A549 (cell line): ENCODE measurements at regions not wholly inside any gene's neighbourhood (a gene's known extent, or its start where the extent isn't known, plus 50 kb on each side); places are given as distances from the start of the nearest gene placed in this dataset.

Experiments used
- ATAC-seq, 2 experiments: fragments of 200-7000 bp in 1 of 2; fragments of >200 bp in 1 of 2; cut with Nextera tagmentation in 1 of 2; cut with Tn5 transposase in 1 of 2; 3 replicates each; pipeline versions ENCODE4 v1.8.0 to v1.9.1; 2018 to 2020; ENCODE audit warnings: mild to moderate bottlenecking in 1 of 2, moderate library complexity in 1 of 2
- CTCF ChIA-PET: fragments of 300-600 bp; sonication (Branson Sonifier 250); formaldehyde crosslinking; extraction: SDS; loops from one replicate; lab custom pipeline; 2021; ENCODE audit warnings: antibody characterized with exemption, inconsistent platforms; lab: Yijun Ruan, JAX
- POLR2A ChIA-PET: fragments of 350-600 bp; formaldehyde crosslinking; extraction: SDS; loops from one replicate; lab custom pipeline; 2021; ENCODE audit warnings: antibody characterized with exemption, inconsistent platforms; lab: Yijun Ruan, JAX
- DNase-seq, 2 experiments: peaks; one replicate each; pipeline versions ENCODE4 v3.0.0 to v3.0.0-alpha.2; 2011 to 2016; ENCODE audit warnings: low read depth in 1 of 2, low spot score in 1 of 2
- FAIRE-seq: peaks from 2 replicates; lab custom pipeline; 2011; peaks lifted over from hg19 to GRCh38; lab: Jason Lieb, UNC
- H3K27ac ChIP-seq, 2 experiments: fragments of >200 bp; sonication (Bioruptor Twin); formaldehyde crosslinking; 3 replicates each; pipeline ENCODE4 v1.5.1; 2016 to 2017
- H3K4me1 ChIP-seq: fragments of >200 bp; sonication (Bioruptor Twin); formaldehyde crosslinking; 3 replicates; pipeline ENCODE4 v1.6.1; 2016
- H3K4me2 ChIP-seq: fragments of >200 bp; sonication (Bioruptor Twin); formaldehyde crosslinking; 3 replicates; pipeline ENCODE4 v1.6.1; 2016
- H3K4me3 ChIP-seq: fragments of >200 bp; sonication (Bioruptor Twin); formaldehyde crosslinking; 3 replicates; pipeline ENCODE4 v1.5.1; 2016
- H3K9me3 ChIP-seq: fragments of >200 bp; sonication (Bioruptor Twin); formaldehyde crosslinking; 3 replicates; pipeline ENCODE4 v1.6.1; 2016
- ATOH8 ChIP-seq: fragments of 250-450 bp; sonication (Bioruptor Pico); IDR thresholded peaks from 2 replicates; pipeline ENCODE4 v1.5.0; 2020; ENCODE audit warnings: low read depth, mild to moderate bottlenecking, moderate library complexity
- CBX2 ChIP-seq: fragments of 200-600 bp; sonication (generic); IDR thresholded peaks from 2 replicates; pipeline ENCODE4 v1.6.1; 2016; ENCODE audit warnings: low read depth, mild to moderate bottlenecking, borderline replicate concordance
- CEBPB ChIP-seq, 2 experiments: fragments of >200 bp in 1 of 2; sonication (Bioruptor Twin) in 1 of 2; formaldehyde crosslinking in 1 of 2; IDR thresholded peaks; 2 replicates each; pipeline ENCODE4 v1.6.1; 2012 to 2016
- CHD2 ChIP-seq: fragments of 150-350 bp; IDR thresholded peaks from 2 replicates; pipeline ENCODE4 v1.6.1; 2014; ENCODE audit warnings: low read length; ENCODE audit not compliant: partially characterized antibody
- CTCF ChIP-seq: fragments of >200 bp; sonication (Bioruptor Twin); formaldehyde crosslinking; IDR thresholded peaks from 3 replicates; pipeline ENCODE4 v1.5.1; 2016
- EHF ChIP-seq: fragments of 250-450 bp; sonication (Bioruptor Pico); IDR thresholded peaks from 2 replicates; pipeline ENCODE4 v1.5.0; 2020; ENCODE audit warnings: mild to moderate bottlenecking
- EP300 ChIP-seq, 2 experiments: fragments of >200 bp; sonication (Bioruptor Twin); formaldehyde crosslinking; IDR thresholded peaks; 2 replicates in 1 of 2; 3 replicates in 1 of 2; pipeline ENCODE4 v1.6.1; 2016 to 2017
- ESRRA ChIP-seq: fragments of 150-350 bp; IDR thresholded peaks from 2 replicates; pipeline ENCODE4 v1.6.1; 2014; ENCODE audit warnings: mild to moderate bottlenecking, low read length, borderline replicate concordance
- FOSL2 ChIP-seq, 2 experiments: fragments of 450-650 bp in 1 of 2; fragments of >200 bp in 1 of 2; sonication (Bioruptor Twin) in 1 of 2; formaldehyde crosslinking; IDR thresholded peaks; 2 replicates each; pipeline versions ENCODE4 v1.5.0 to v1.6.1; 2016 to 2020; ENCODE audit warnings: mild to moderate bottlenecking in 1 of 2, moderate library complexity in 1 of 2
- HOXA7 ChIP-seq: fragments of 250-450 bp; sonication (Bioruptor Pico); IDR thresholded peaks from 2 replicates; pipeline ENCODE4 v1.5.0; 2020; ENCODE audit warnings: mild to moderate bottlenecking, moderate library complexity
- HOXB5 ChIP-seq: fragments of 250-450 bp; sonication (Bioruptor Pico); IDR thresholded peaks from 2 replicates; pipeline ENCODE4 v1.5.0; 2020; ENCODE audit warnings: mild to moderate bottlenecking, moderate library complexity
- JUN ChIP-seq, 2 experiments: fragments of >200 bp; sonication (Bioruptor Twin); formaldehyde crosslinking; IDR thresholded peaks; 2 replicates in 1 of 2; 3 replicates in 1 of 2; pipeline ENCODE4 v1.6.1; 2016 to 2017
- JUNB ChIP-seq: fragments of >200 bp; sonication (Bioruptor Twin); formaldehyde crosslinking; IDR thresholded peaks from 2 replicates; pipeline ENCODE4 v1.6.1; 2016
- MAFK ChIP-seq: fragments of 450-650 bp; IDR thresholded peaks from 2 replicates; pipeline ENCODE4 v1.6.1; 2014; ENCODE audit not compliant: partially characterized antibody
- NR3C1 ChIP-seq: fragments of >200 bp; sonication (Bioruptor Twin); formaldehyde crosslinking; IDR thresholded peaks from 3 replicates; pipeline ENCODE4 v1.6.1; 2017
- PHF8 ChIP-seq: fragments of 200-600 bp; sonication (generic); IDR thresholded peaks from 2 replicates; pipeline ENCODE4 v1.6.1; 2016; ENCODE audit warnings: low read depth, mild to moderate bottlenecking, antibody characterized with exemption, moderate library complexity, borderline replicate concordance
- POLR2A ChIP-seq: IDR thresholded peaks from 2 replicates; pipeline ENCODE4 v1.6.1; 2012; ENCODE audit warnings: mild to moderate bottlenecking, low read length
- RNF2 ChIP-seq: fragments of 200-600 bp; sonication (generic); IDR thresholded peaks from 2 replicates; pipeline ENCODE4 v1.6.1; 2016; ENCODE audit warnings: low read depth, mild to moderate bottlenecking, antibody characterized with exemption, moderate library complexity, borderline replicate concordance
- USF2 ChIP-seq: fragments of 450-650 bp; IDR thresholded peaks from 2 replicates; pipeline ENCODE4 v1.6.1; 2014; ENCODE audit warnings: antibody characterized with exemption
- ZFP36 ChIP-seq: fragments of 450-650 bp; IDR thresholded peaks from 2 replicates; pipeline ENCODE4 v1.6.1; 2014; ENCODE audit warnings: borderline replicate concordance; ENCODE audit not compliant: partially characterized antibody
- ZNF302 ChIP-seq: fragments of 250-450 bp; sonication (Bioruptor Pico); IDR thresholded peaks from 2 replicates; pipeline ENCODE4 v1.9.0; 2021; ENCODE audit warnings: inconsistent platforms, mild to moderate bottlenecking, moderate library complexity
- WGBS: methylation state at CpG from one replicate; pipeline ENCODE4 v1.1.6; 2017; ENCODE audit errors: missing lambda C conversion rate; 5-methylcytosine and 5-hydroxymethylcytosine counted together
- TF ChIP-seq, protein P1 (sequence below): fragments of >200 bp; sonication (Bioruptor Twin); formaldehyde crosslinking; IDR thresholded peaks from 3 replicates; pipeline ENCODE4 v1.6.1; 2016

DNA sequence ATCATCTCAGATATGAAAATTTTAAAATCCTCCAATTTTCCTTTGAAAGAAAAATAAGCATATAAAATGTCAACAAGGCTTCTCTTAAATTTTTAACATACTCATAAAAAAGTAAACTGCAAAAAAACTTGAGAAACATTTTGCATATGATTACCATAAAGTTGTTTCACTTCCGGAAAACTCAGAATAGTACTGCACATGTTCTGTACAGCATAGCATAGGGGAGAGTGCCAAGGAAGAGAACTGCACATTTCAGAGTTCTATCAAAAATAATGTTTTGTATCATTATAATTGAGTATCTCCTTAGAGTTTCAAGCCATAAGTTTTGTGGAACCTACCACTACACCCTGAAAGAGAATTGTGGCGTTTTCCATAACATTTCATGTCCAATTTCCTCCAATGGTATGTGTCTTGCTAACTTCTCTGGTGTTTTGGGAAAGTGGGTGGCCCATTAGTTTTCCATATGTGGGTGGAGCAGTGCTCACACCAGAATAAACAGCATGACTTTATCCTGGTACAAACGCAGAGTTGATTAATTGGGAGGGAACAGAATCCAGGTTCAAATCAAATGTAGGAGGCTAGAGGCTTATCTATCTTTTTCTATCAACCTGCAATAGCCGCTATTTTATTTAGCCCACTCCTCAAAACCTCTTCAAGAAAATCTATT lies 430.9 kb downstream of the LMO4 start (continued):
- no peak for TF ChIP-seq USF2
- no peak for TF ChIP-seq RNF2
- TF ChIP-seq ATOH8 (CRISPR knock-in tag): no peak
- no peak for TF ChIP-seq EHF (CRISPR knock-in tag)
- no peak for TF ChIP-seq HOXB5 (CRISPR knock-in tag)
- TF ChIP-seq CEBPB (IDR thresholded peaks at IDR 0.05): no peak

DNA sequence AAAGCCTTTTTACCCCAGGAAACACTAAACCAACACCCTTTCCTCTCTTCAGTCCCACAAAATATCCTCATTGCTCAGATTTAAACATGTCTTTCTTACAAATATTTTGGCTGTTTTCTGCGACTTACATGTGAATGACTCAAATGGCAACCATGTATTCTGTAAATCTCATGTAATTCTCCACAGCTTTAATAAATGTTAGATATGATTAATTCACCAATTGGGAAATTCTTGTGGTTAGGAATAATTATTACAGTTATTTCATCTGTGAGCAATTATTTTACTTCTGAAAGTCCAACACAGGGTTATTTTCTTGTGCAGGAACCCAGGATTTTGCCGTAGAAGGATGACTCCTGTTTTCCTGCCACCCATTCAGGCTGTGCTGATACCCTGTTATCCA lies 431.5 kb downstream of the LMO4 start:
- H3K4me1 ChIP-seq: no peaks in the 10 kb centered on the region
- TF ChIP-seq HOXB5 (CRISPR knock-in tag): no peak
- no peak for TF ChIP-seq JUNB
- no peak for TF ChIP-seq FOSL2 (IDR thresholded peaks at IDR 0.05)
- TF ChIP-seq FOSL2 (CRISPR knock-in tag; IDR thresholded peaks at IDR 0.05): no peak
- no peak for TF ChIP-seq ESRRA
- TF ChIP-seq ZNF302 (CRISPR knock-in tag): no peak
- no peak for TF ChIP-seq POLR2A
- TF ChIP-seq PHF8: no peak
- TF ChIP-seq JUN (IDR thresholded peaks at IDR 0.05): no peak
- TF ChIP-seq CTCF: no peak
- TF ChIP-seq, protein P1, sequence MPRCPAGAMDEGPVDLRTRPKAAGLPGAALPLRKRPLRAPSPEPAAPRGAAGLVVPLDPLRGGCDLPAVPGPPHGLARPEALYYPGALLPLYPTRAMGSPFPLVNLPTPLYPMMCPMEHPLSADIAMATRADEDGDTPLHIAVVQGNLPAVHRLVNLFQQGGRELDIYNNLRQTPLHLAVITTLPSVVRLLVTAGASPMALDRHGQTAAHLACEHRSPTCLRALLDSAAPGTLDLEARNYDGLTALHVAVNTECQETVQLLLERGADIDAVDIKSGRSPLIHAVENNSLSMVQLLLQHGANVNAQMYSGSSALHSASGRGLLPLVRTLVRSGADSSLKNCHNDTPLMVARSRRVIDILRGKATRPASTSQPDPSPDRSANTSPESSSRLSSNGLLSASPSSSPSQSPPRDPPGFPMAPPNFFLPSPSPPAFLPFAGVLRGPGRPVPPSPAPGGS: no peak
- TF ChIP-seq HOXA7 (CRISPR knock-in tag): no peak
- TF ChIP-seq NR3C1: no peak
- TF ChIP-seq CBX2: no peak
- no peak for TF ChIP-seq EP300 (IDR thresholded peaks at IDR 0.05)
- no peak for TF ChIP-seq MAFK
- no peak for TF ChIP-seq ZFP36
- TF ChIP-seq CHD2: no peak
- no peak for TF ChIP-seq USF2
- CTCF ChIA-PET: no interaction called here
- no peak overlapping the region for H3K4me3 ChIP-seq
- no peak for DNase-seq
- H3K27ac ChIP-seq: no peak overlapping the region
- H3K9me3 ChIP-seq: no peaks in the 10 kb centered on the region
- ATAC-seq: no peak
- H3K4me2 ChIP-seq: no peak overlapping the region
- POLR2A ChIA-PET: no interaction called here
- FAIRE-seq: no peak
- WGBS: 70% methylated on average over 2 of the region's 2 CpGs
